ENCODE measurements at regions not wholly inside any gene's neighbourhood (a gene's known extent, or its start where the extent isn't known, plus 50 kb on each side); places are given as distances from the start of the nearest gene placed in this dataset.

DNA sequence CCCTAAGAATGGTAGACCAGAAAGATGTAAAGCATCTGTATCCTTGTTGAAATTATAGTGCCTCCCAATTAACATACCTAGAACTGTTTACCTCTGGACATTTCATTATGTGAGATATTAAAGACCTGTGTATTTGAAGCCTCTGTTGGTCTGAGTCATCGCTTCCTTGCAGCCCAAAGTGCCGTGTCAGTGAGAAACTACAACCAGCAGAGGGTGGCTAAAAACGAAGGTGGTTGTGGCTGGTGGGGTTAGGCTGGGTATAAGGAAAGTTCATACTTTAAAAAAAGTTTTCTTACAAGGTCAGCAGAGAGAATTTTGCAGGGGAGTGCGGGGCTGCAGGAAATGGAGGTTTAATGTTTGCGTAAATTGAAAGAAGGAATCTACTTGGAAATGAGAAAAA lies 290.7 kb downstream of the TMEM114 start:
- Histone ChIP-seq H3K4me3 (ENCODE audit: low read length) (no peak overlapping the region), H3K36me3 (ENCODE audit: control insufficient read depth, insufficient read depth, low read length) (no peaks in the 10 kb centered on the region), H3K9me3 (ENCODE audit: control insufficient read depth, low read length) (no peaks in the 10 kb centered on the region), H3K9ac (ENCODE audit: low read length) (no peak overlapping the region), H3K4me1 (ENCODE audit: control insufficient read depth, insufficient read depth, low read length) (no peaks in the 10 kb centered on the region), H3K27me3 (ENCODE audit: control insufficient read depth, insufficient read depth, low read length) (no peaks in the 10 kb centered on the region)

DNA sequence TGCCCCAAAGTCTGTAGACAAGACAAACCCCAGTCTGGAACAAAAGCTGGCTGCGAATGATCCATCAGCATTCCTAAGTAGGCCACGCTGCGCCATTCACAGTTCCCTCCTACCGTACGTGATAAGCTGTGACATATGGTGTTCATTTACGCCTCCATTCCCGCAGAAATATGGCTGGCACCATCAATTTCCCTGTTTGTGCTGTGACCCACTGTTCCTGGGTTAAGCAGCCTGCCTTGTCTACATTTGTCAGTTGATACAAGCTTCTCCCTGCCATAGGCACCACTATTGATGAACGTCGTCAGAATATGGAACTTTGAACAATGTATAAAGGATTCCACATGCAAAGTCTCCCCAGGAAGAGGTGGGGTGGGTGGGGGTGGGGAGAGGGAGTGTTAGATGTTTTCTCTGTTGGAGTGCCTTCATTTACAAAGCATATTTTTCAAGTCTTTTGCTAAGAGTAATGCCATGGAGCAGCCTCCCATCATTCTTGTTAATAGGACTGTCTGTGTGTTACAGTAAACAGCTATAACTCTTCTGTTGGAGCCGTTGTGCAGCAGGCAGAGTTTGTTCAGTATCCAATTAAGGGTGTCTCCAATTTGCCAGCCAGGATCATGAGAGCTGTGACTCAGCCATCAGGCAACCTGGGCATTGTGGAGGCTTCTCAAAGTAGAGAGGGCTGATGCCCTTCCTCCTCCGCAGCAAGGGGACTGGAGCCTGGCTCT lies 294.6 kb downstream of the TMEM114 start:
- H3K4me1 ChIP-seq (ENCODE audit: control insufficient read depth, insufficient read depth, low read length): no peaks in the 10 kb centered on the region
- H3K27me3 ChIP-seq (ENCODE audit: control insufficient read depth, insufficient read depth, low read length): no peaks in the 10 kb centered on the region
- no peaks in the 10 kb centered on the region for H3K36me3 ChIP-seq (ENCODE audit: control insufficient read depth, insufficient read depth, low read length)
- no peaks in the 10 kb centered on the region for H3K9me3 ChIP-seq (ENCODE audit: control insufficient read depth, low read length)
- no peak overlapping the region for H3K9ac ChIP-seq (ENCODE audit: low read length)
- no peak overlapping the region for H3K4me3 ChIP-seq (ENCODE audit: low read length)

DNA sequence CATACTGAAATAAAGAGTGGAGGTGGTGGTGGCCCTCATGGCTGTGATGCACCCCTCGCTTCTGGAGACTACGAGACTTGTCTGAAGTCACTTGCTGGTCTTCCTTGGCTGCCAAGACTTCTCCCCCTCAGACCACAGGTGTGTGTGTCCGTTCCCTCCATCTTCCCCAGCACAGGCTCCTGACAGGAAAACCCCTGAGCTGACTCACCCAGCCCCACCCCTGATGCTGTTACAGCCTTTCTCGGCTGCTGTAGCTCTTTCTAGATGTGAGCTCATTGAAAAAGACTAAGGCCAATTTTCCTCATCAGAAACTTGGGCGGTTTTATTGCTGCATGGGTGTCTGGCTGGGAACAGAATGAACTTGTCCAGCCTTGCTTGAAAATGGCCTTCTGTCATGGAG lies 296.9 kb downstream of the TMEM114 start:
- Histone ChIP-seq H3K4me1 (ENCODE audit: control insufficient read depth, insufficient read depth, low read length) (no peaks in the 10 kb centered on the region), H3K27me3 (ENCODE audit: control insufficient read depth, insufficient read depth, low read length) (no peaks in the 10 kb centered on the region), H3K36me3 (ENCODE audit: control insufficient read depth, insufficient read depth, low read length) (no peaks in the 10 kb centered on the region), H3K4me3 (ENCODE audit: low read length) (no peak overlapping the region), H3K9ac (ENCODE audit: low read length) (no peak overlapping the region), H3K9me3 (ENCODE audit: control insufficient read depth, low read length) (no peaks in the 10 kb centered on the region)

DNA sequence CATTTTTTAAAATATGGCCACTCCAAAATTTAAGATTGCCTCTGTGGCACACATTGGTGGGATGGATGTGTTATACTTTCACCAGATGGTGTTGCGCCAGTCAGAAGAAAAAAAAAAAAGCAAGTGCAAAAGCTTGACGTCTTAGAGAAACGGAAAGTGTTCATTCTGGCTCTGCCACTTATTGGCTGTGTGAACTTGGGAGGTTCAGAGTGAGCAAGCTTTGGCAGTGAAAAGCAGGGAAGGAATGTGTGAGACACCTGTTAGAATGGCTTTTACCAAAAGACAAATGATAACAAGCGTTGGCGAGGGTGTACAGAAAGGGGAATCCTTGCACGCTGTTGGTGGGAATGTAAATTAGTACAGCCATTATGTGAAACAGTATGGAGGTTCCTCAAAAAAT lies 298.0 kb downstream of the TMEM114 start:
- H3K27me3 ChIP-seq (ENCODE audit: control insufficient read depth, insufficient read depth, low read length): no peaks in the 10 kb centered on the region
- no peaks in the 10 kb centered on the region for H3K36me3 ChIP-seq (ENCODE audit: control insufficient read depth, insufficient read depth, low read length)
- no peak overlapping the region for H3K4me3 ChIP-seq (ENCODE audit: low read length)
- H3K9ac ChIP-seq (ENCODE audit: low read length): no peak overlapping the region
- H3K4me1 ChIP-seq (ENCODE audit: control insufficient read depth, insufficient read depth, low read length): no peaks in the 10 kb centered on the region
- H3K9me3 ChIP-seq (ENCODE audit: control insufficient read depth, low read length): no peaks in the 10 kb centered on the region

DNA sequence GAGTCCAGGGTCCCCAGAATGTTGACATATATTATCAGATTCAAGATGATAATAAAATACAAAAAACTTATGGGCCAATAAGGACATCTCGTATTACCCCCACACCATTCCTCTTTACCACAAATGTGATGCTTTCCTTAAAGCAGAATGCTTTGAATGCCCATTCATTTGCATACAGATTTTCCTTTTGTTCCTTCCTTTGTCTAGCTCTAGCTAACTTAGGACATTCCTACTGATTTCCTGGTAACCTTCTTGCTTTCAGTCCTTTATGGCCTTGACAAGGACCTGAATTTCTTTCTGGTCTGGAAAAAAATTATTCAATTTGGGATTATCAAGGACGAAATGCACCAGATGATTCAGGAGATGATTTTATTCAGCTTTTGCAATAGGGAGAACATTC lies 304.0 kb downstream of the TMEM114 start:
- Histone ChIP-seq H3K4me3 (ENCODE audit: low read length) (no peak overlapping the region), H3K27me3 (ENCODE audit: control insufficient read depth, insufficient read depth, low read length) (no peaks in the 10 kb centered on the region), H3K4me1 (ENCODE audit: control insufficient read depth, insufficient read depth, low read length) (no peaks in the 10 kb centered on the region), H3K9ac (ENCODE audit: low read length) (no peak overlapping the region), H3K36me3 (ENCODE audit: control insufficient read depth, insufficient read depth, low read length) (no peaks in the 10 kb centered on the region), H3K9me3 (ENCODE audit: control insufficient read depth, low read length) (no peaks in the 10 kb centered on the region)

DNA sequence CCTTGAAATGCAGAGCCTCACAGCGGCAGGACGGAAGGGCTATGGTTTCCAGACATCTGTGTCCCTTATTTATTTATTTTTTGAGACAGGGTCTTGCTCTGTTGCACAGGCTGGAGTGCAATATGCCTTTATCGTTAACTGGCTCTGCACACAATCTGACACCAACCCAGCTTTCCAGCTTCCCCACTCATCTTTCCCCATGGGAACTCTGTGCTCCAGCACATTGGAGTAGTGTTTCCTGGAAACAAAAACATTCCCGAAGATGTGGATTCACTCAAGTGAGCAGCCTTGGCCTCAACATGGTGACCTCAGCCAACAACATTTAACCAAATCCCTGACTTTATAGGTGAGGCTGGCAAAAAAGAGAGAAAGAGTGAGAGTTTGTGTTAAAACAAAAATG lies 307.1 kb downstream of the TMEM114 start:
- Histone ChIP-seq H3K9me3 (ENCODE audit: control insufficient read depth, low read length) (no peaks in the 10 kb centered on the region), H3K36me3 (ENCODE audit: control insufficient read depth, insufficient read depth, low read length) (no peaks in the 10 kb centered on the region), H3K9ac (ENCODE audit: low read length) (no peak overlapping the region), H3K27me3 (ENCODE audit: control insufficient read depth, insufficient read depth, low read length) (no peaks in the 10 kb centered on the region), H3K4me1 (ENCODE audit: control insufficient read depth, insufficient read depth, low read length) (no peaks in the 10 kb centered on the region), H3K4me3 (ENCODE audit: low read length) (no peak overlapping the region)

DNA sequence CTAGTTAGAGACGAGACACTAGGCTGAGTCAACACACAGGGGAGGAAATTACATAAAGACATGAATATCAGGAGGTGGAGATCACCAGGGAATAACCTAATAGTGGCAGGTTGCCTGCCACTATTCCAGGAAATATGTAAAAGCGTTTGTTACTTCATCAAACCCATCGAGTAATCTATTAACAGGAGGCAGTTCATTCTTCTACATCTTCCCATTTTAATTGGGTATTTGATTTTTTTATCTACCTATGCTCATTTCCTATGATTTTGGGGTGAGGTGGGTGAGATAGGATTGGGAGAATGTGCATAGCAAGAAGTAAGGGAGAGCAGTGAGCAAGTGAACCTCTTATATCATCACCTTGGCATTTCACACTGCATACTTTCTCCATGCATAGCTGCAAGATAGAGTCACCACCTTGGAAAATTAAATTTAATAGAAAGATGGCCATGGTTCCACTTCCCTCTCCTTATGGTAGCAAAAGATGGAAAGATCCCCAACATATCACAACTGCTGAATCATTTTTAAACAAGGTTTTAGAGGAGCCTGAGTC lies 312.2 kb downstream of the TMEM114 start:
- Histone ChIP-seq H3K9me3 (ENCODE audit: control insufficient read depth, low read length) (no peaks in the 10 kb centered on the region), H3K36me3 (ENCODE audit: control insufficient read depth, insufficient read depth, low read length) (no peaks in the 10 kb centered on the region), H3K4me1 (ENCODE audit: control insufficient read depth, insufficient read depth, low read length) (no peaks in the 10 kb centered on the region), H3K9ac (ENCODE audit: low read length) (no peak overlapping the region), H3K4me3 (ENCODE audit: low read length) (no peak overlapping the region), H3K27me3 (ENCODE audit: control insufficient read depth, insufficient read depth, low read length) (no peaks in the 10 kb centered on the region)

DNA sequence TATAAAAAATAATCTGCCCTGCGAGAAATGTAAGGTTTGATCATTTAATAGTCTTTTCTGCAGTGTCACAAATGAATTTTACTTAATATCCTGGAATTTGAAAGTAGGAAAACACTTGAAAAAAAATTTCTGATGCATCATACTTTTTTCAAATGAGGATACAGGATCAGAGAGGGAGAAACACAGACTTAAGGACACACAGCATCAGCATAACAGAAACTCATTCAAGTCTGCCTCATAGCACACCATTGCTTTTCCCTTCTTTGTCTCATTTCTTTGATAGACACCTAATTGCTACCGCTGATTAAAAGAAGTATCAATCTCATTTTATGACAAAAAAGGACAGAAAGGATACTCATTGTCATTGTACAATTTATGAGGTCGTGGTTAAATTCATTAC lies 319.0 kb downstream of the TMEM114 start:
- H3K4me3 ChIP-seq (ENCODE audit: low read length): no peak overlapping the region
- H3K36me3 ChIP-seq (ENCODE audit: control insufficient read depth, insufficient read depth, low read length): no peaks in the 10 kb centered on the region
- H3K27me3 ChIP-seq (ENCODE audit: control insufficient read depth, insufficient read depth, low read length): no peaks in the 10 kb centered on the region
- H3K9me3 ChIP-seq (ENCODE audit: control insufficient read depth, low read length): no peaks in the 10 kb centered on the region
- no peak overlapping the region for H3K9ac ChIP-seq (ENCODE audit: low read length)
- H3K4me1 ChIP-seq (ENCODE audit: control insufficient read depth, insufficient read depth, low read length): no peaks in the 10 kb centered on the region

DNA sequence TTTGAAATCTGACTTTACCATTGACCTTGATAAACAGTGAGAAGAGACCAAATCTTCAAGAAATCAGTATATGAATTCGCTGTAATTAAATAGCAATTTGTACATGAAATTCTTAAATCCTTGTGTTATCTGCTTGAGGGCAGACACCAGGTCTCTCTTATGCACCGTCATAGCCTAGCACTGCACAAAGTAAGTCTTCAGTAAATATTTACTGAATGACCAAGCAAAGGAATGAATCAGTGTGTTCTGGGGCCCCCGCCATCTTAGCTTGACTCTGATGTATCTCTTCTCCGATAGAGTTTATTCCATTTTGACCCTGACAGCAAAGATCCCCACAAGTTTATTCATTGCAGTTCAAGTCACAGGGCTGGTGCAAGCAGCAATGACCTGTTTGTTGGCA lies 328.0 kb downstream of the TMEM114 start:
- Histone ChIP-seq H3K27me3 (ENCODE audit: control insufficient read depth, insufficient read depth, low read length) (no peaks in the 10 kb centered on the region), H3K9me3 (ENCODE audit: control insufficient read depth, low read length) (no peaks in the 10 kb centered on the region), H3K36me3 (ENCODE audit: control insufficient read depth, insufficient read depth, low read length) (no peaks in the 10 kb centered on the region), H3K4me3 (ENCODE audit: low read length) (no peak overlapping the region), H3K4me1 (ENCODE audit: control insufficient read depth, insufficient read depth, low read length) (no peaks in the 10 kb centered on the region), H3K9ac (ENCODE audit: low read length) (no peak overlapping the region)

DNA sequence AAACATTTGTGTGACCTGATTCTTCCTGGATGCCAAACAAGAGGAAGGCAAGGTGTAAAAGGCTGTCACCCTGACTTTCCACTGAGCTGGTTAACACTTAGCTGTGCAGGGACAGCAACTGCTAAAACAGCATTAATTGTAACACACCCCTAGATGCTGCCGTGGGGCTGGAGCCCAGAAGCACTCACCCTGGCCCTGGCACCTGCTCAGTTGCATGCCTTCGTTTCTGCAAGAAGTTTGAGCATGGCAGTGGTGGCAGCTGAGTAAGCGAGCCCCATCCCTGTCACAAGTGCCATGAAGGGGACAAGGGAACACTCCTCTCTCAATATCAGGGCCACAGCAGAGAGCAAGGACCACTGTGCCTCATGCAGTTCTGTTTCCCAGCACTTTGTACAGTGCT lies 330.2 kb downstream of the TMEM114 start:
- no peaks in the 10 kb centered on the region for H3K9me3 ChIP-seq (ENCODE audit: control insufficient read depth, low read length)
- H3K4me1 ChIP-seq (ENCODE audit: control insufficient read depth, insufficient read depth, low read length): no peaks in the 10 kb centered on the region
- H3K27me3 ChIP-seq (ENCODE audit: control insufficient read depth, insufficient read depth, low read length): no peaks in the 10 kb centered on the region
- H3K36me3 ChIP-seq (ENCODE audit: control insufficient read depth, insufficient read depth, low read length): no peaks in the 10 kb centered on the region
- H3K4me3 ChIP-seq (ENCODE audit: low read length): no peak overlapping the region
- H3K9ac ChIP-seq (ENCODE audit: low read length): no peak overlapping the region

DNA sequence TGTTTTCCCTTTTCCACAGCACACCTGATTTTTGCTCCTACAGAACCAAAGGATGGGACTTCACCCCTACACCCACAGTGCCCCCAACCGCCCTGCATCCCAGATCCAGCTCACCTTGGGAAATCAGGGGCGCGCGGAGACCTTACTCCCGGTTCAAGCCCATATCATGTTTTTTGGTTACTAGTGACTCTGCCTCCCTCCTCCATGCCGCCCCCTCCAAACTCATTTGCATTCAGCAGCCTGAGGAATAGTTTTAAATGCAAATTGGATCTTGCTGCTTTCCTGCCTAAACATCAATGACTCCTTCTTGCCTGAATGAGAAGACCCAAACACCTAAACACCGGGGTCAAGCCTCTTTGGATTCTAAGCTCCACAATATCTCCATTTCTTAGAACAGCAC lies 331.8 kb downstream of the TMEM114 start:
- H3K4me1 ChIP-seq (ENCODE audit: control insufficient read depth, insufficient read depth, low read length): no peaks in the 10 kb centered on the region

DNA sequence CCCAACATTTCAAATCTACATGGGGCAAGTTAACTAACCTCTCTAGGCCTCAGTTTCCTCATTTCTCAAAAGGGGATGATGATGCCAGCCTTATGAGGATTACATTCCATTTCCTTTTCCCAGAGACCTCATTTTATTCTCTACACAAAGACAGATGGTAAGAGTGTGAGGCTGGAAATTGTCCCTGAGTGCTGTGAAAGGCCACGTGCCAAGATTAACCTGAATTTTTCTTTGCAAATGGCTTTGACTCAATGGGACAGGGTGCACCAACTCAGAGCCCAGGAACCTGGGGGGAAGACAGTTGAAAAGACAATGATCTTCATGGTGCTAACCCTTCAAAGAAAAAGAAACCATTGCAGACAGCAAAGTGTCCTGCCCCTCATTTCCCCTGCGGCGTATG lies 332.8 kb downstream of the TMEM114 start:
- no peaks in the 10 kb centered on the region for H3K36me3 ChIP-seq (ENCODE audit: control insufficient read depth, insufficient read depth, low read length)
- no peak overlapping the region for H3K9ac ChIP-seq (ENCODE audit: low read length)
- H3K27me3 ChIP-seq (ENCODE audit: control insufficient read depth, insufficient read depth, low read length): no peaks in the 10 kb centered on the region
- no peaks in the 10 kb centered on the region for H3K9me3 ChIP-seq (ENCODE audit: control insufficient read depth, low read length)
- H3K4me3 ChIP-seq (ENCODE audit: low read length): no peak overlapping the region
- no peaks in the 10 kb centered on the region for H3K4me1 ChIP-seq (ENCODE audit: control insufficient read depth, insufficient read depth, low read length)

More for the DNA sequence above, 331.8 kb downstream of the TMEM114 start:
- no peaks in the 10 kb centered on the region for H3K36me3 ChIP-seq (ENCODE audit: control insufficient read depth, insufficient read depth, low read length)
- no peaks in the 10 kb centered on the region for H3K9me3 ChIP-seq (ENCODE audit: control insufficient read depth, low read length)
- no peaks in the 10 kb centered on the region for H3K27me3 ChIP-seq (ENCODE audit: control insufficient read depth, insufficient read depth, low read length)
- no peak overlapping the region for H3K4me3 ChIP-seq (ENCODE audit: low read length)
- H3K9ac ChIP-seq (ENCODE audit: low read length): no peak overlapping the region

DNA sequence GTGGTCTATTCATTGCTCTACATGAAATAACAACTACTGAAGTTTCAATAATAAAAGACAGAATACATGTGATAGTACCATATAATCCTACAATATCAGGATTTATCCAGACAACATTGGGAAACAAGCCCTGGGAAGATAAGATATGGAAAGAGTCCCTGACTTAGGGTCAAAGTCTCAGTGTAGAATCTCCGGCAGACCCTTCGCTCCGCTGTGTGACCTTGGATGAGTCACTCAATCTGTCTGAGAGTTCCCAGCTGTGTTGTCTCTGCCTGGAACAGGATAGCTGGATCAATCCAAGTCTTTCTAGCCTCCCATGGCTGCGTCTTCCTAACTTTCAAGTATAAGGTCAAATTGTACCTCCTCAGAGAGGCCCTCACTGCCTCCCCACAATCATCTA lies 335.9 kb downstream of the TMEM114 start:
- Histone ChIP-seq H3K4me1 (ENCODE audit: control insufficient read depth, insufficient read depth, low read length) (no peaks in the 10 kb centered on the region), H3K4me3 (ENCODE audit: low read length) (no peak overlapping the region), H3K27me3 (ENCODE audit: control insufficient read depth, insufficient read depth, low read length) (no peaks in the 10 kb centered on the region), H3K9ac (ENCODE audit: low read length) (no peak overlapping the region), H3K36me3 (ENCODE audit: control insufficient read depth, insufficient read depth, low read length) (no peaks in the 10 kb centered on the region), H3K9me3 (ENCODE audit: control insufficient read depth, low read length) (no peaks in the 10 kb centered on the region)
